ENCODE measurements at regions not wholly inside any gene's neighbourhood (a gene's known extent, or its start where the extent isn't known, plus 50 kb on each side); places are given as distances from the start of the nearest gene placed in this dataset.

DNA sequence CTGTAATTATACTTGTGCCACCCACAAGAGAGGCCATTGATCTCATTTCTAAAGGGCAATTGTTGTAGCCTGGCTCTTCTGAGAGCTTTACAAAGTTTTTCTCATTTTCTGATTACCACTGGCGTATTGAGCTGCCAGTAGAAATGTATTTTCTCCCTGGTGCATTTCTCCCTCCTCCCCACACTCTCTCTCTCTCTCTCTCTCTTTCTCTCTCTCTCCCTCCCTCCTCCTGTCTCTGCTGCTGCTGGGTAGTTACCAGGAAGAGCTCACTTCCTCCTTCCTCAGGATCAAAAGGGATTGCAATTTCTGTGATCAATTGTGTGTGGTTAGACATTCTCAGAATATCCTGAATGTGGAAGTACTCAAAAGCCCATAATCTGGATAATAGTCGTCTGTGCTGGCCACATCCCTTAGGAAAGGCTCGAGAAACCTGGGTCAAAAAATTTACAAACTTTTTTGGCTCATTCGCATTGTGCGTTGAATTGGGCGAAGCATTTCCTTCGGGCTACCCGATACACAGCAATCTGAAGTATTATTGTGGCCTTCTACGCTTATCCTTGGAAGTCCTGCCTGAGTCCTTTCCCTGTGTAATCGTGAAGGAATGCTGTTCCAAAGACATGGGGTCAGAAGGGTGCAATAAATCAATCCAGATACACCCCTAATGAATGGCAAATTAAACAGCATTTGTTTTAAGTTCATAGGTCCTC is 254.8 kb downstream of the MSRB3 start:
- Histone ChIP-seq H3K79me2 (ENCODE audit: insufficient read depth, low read depth, low read length) (no peaks in the 10 kb centered on the region), H3K36me3 (ENCODE audit: insufficient read depth, low read length) (no peaks in the 10 kb centered on the region), H3K4me2 (ENCODE audit: low read length) (no peak overlapping the region), H3K9me3 (ENCODE audit: low read length) (no peaks in the 10 kb centered on the region), H4K20me1 (ENCODE audit: insufficient read depth, low read length) (no peaks in the 10 kb centered on the region), H2AFZ (ENCODE audit: low read length) (no peak overlapping the region), H3K9me2 (ENCODE audit: insufficient read depth, low read length) (no peaks in the 10 kb centered on the region), H3K27ac (ENCODE audit: low read depth, low read length, poor library complexity, severe bottlenecking) (no peak overlapping the region), H3K4me1 (ENCODE audit: insufficient read depth, low read length, poor library complexity, severe bottlenecking) (no peaks in the 10 kb centered on the region), H3K4me3 (ENCODE audit: low read depth, low read length, poor library complexity, severe bottlenecking) (no peak overlapping the region)
- no TSS peak for BruUV-seq (replicated peaks)
- intact Hi-C loops (cut with micrococcal nuclease; ENCODE audit: unreplicated experiment) = no loop called here
- DNase-seq (ENCODE audit: low spot score) = no peak
- no peak for TF ChIP-seq EZH2phosphoT487 (IDR thresholded peaks at IDR 0.05; ENCODE audit: borderline replicate concordance, low read depth, low read length)
- TF ChIP-seq, protein P1, sequence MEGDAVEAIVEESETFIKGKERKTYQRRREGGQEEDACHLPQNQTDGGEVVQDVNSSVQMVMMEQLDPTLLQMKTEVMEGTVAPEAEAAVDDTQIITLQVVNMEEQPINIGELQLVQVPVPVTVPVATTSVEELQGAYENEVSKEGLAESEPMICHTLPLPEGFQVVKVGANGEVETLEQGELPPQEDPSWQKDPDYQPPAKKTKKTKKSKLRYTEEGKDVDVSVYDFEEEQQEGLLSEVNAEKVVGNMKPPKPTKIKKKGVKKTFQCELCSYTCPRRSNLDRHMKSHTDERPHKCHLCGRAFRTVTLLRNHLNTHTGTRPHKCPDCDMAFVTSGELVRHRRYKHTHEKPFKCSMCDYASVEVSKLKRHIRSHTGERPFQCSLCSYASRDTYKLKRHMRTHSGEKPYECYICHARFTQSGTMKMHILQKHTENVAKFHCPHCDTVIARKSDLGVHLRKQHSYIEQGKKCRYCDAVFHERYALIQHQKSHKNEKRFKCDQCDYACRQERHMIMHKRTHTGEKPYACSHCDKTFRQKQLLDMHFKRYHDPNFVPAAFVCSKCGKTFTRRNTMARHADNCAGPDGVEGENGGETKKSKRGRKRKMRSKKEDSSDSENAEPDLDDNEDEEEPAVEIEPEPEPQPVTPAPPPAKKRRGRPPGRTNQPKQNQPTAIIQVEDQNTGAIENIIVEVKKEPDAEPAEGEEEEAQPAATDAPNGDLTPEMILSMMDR (conservative IDR thresholded peaks at IDR 0.05; ENCODE audit: low read length) = no peak
- POLR2A ChIA-PET = interaction anchor here (0.5 kb wide), 2 partner anchors 23 to 1441 kb away, joined by 3 read pairs; no protein-coding TSS in a partner anchor
- CTCF ChIA-PET (ENCODE audit: unreplicated experiment) = no interaction called here

DNA sequence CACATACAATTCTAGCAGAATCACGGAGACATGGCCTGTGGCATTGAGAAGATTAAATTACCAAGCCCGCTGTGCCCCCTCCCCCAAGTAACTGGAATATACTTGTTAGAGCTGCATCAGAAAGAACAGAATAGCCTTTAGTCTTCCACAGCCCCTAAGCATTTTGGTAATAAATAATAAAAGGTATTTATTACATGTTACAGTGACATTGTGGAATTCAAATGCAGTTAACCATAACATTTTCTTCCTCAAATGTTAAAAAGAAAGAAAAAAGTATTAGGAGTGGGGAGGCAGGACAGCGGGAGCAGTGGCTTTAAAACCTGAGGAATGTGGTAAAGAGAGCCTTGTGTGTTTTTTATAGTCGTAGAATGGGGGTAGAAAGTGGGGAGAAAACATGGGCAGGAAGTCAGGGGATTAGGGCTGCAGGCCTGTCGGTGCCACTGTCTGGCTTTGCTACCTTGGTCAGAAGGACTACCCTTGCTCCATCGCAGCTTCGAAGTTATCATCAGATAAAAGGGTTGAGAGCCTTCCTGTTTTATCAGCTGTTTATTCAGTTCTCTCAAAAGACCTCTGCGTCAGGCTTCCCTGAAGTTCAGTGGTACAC is 255.9 kb downstream of the MSRB3 start:
- intact Hi-C loops (cut with micrococcal nuclease; ENCODE audit: unreplicated experiment) = no loop called here
- no peaks in the 10 kb centered on the region for H3K9me3 ChIP-seq (ENCODE audit: low read length)
- H3K79me2 ChIP-seq (ENCODE audit: insufficient read depth, low read depth, low read length) = no peaks in the 10 kb centered on the region
- no peak overlapping the region for H3K27ac ChIP-seq (ENCODE audit: low read depth, low read length, poor library complexity, severe bottlenecking)
- H3K4me2 ChIP-seq (ENCODE audit: low read length) = no peak overlapping the region
- H3K9me2 ChIP-seq (ENCODE audit: insufficient read depth, low read length) = no peaks in the 10 kb centered on the region
- no peak overlapping the region for H3K4me3 ChIP-seq (ENCODE audit: low read depth, low read length, poor library complexity, severe bottlenecking)
- TF ChIP-seq EZH2phosphoT487 (IDR thresholded peaks at IDR 0.05; ENCODE audit: borderline replicate concordance, low read depth, low read length) = no peak
- TF ChIP-seq, protein P1 (conservative IDR thresholded peaks at IDR 0.05; ENCODE audit: low read length) = no peak
- no peaks in the 10 kb centered on the region for H4K20me1 ChIP-seq (ENCODE audit: insufficient read depth, low read length)
- DNase-seq (ENCODE audit: low spot score) = no peak
- ChIA-PET POLR2A (no interaction called here), CTCF (ENCODE audit: unreplicated experiment) (no interaction called here)
- no peak overlapping the region for H2AFZ ChIP-seq (ENCODE audit: low read length)
- BruUV-seq (replicated peaks) = no TSS peak
- H3K36me3 ChIP-seq (ENCODE audit: insufficient read depth, low read length) = no peaks in the 10 kb centered on the region
- no peaks in the 10 kb centered on the region for H3K4me1 ChIP-seq (ENCODE audit: insufficient read depth, low read length, poor library complexity, severe bottlenecking)

DNA sequence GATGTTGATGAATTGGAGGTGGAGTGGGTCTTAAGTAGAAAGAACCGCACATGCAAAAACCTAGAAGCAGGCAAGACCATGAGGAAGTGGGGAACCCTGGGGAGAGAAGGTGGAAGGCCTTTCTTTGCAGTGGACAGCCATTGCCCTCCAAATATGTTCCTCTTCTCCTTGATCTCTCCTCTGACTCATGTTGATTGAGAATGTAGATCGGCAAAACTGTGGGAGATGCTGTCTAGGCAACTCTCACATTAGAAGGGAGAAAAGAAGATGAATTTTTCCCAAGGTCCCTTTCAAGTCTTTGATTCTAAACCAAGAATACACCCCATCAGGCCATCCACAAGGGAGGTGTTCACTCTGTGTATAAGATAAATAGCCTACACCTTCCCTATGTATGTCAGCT is 257.5 kb downstream of the MSRB3 start:
- H3K4me2 ChIP-seq (ENCODE audit: low read length) = no peak overlapping the region
- H3K27ac ChIP-seq (ENCODE audit: low read depth, low read length, poor library complexity, severe bottlenecking) = no peak overlapping the region
- TF ChIP-seq, protein P1 (conservative IDR thresholded peaks at IDR 0.05; ENCODE audit: low read length) = no peak
- no peak for TF ChIP-seq EZH2phosphoT487 (IDR thresholded peaks at IDR 0.05; ENCODE audit: borderline replicate concordance, low read depth, low read length)
- DNase-seq (ENCODE audit: low spot score) = no peak
- H3K4me1 ChIP-seq (ENCODE audit: insufficient read depth, low read length, poor library complexity, severe bottlenecking) = no peaks in the 10 kb centered on the region
- no TSS peak for BruUV-seq (replicated peaks)
- ChIA-PET CTCF (ENCODE audit: unreplicated experiment) (no interaction called here), POLR2A (interaction anchor here (0.6 kb wide), 1 partner anchor 27 kb away, joined by 4 read pairs; no protein-coding TSS in a partner anchor)
- H3K9me2 ChIP-seq (ENCODE audit: insufficient read depth, low read length) = no peaks in the 10 kb centered on the region
- H3K79me2 ChIP-seq (ENCODE audit: insufficient read depth, low read depth, low read length) = no peaks in the 10 kb centered on the region
- H3K36me3 ChIP-seq (ENCODE audit: insufficient read depth, low read length) = no peaks in the 10 kb centered on the region
- no peak overlapping the region for H2AFZ ChIP-seq (ENCODE audit: low read length)
- intact Hi-C loops (cut with micrococcal nuclease; ENCODE audit: unreplicated experiment) = no loop called here
- no peak overlapping the region for H3K4me3 ChIP-seq (ENCODE audit: low read depth, low read length, poor library complexity, severe bottlenecking)
- H3K9me3 ChIP-seq (ENCODE audit: low read length) = 0 out of 2 replicates have a peak, but pooled peaks cover 8% of the 10 kb centered on the region
- no peaks in the 10 kb centered on the region for H4K20me1 ChIP-seq (ENCODE audit: insufficient read depth, low read length)

Data from OCI-LY7 (cell line).